Gastroesophageal sphincter (tissue), 3 donors: ENCODE measurements at regions not wholly inside any gene's neighbourhood (a gene's known extent, or its start where the extent isn't known, plus 50 kb on each side); places are given as distances from the start of the nearest gene placed in this dataset.

ENCODE experiments used
- CTCF ChIP-seq, 4 experiments: fragments of 200-600 bp in 2 of 4; fragments of 450-650 bp in 2 of 4; sonication (generic) in 1 of 4; IDR thresholded peaks; one replicate each; pipeline ENCODE4 v1.5.1; 2017 to 2019; ENCODE audit warnings: antibody characterized with exemption in 4 of 4, mild to moderate bottlenecking in 2 of 4, moderate library complexity in 2 of 4
- POLR2A ChIP-seq, 2 donors: fragments of 450-650 bp; IDR thresholded peaks; one replicate each; pipeline ENCODE4 v1.6.1; 2017; ENCODE audit warnings: antibody characterized with exemption in 2 of 2, mild to moderate bottlenecking in 2 of 2, moderate library complexity in 1 of 2

DNA sequence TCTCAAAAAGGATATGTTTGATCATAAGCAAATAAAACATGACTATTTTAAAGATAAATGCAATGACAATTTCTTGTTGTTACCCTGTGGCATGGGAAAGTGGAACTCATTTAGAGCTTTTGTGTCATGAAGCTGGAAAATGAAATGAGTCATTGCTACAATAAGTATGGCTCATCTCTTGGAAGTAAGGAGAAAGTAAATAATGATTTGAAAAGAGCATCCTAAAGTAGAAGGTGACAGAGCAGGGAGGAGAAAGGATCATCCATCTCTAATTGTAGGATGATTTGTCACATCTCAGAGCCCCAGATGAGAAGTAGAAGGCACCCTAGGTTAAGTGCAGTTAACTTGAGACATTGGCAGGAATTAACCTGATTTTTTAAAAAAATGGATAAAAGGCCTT is 200.5 kb downstream of the CPS1 start:
- TF ChIP-seq POLR2A (IDR thresholded peaks at IDR 0.05) (no peak), CTCF (IDR thresholded peaks at IDR 0.05) (no peak)
